GM23338 (cell line): ENCODE measurements at regions not wholly inside any gene's neighbourhood (a gene's known extent, or its start where the extent isn't known, plus 50 kb on each side); places are given as distances from the start of the nearest gene placed in this dataset.

ENCODE experiments used
- ATAC-seq: fragments of 200-7000 bp; cut with Tn5 transposase; 3 replicates; pipeline ENCODE4 v1.9.1; 2020
- DNase-seq: peaks from one replicate; pipeline ENCODE4 v3.0.0-alpha.2; 2015; ENCODE audit warnings: low spot score
- H2AFZ ChIP-seq: fragments of 200-600 bp; sonication (generic); 2 replicates; pipeline ENCODE4 v1.8.0; 2016; ENCODE audit warnings: antibody characterized with exemption, mild to moderate bottlenecking, moderate library complexity
- H3F3A ChIP-seq: fragments of 200-600 bp; sonication (generic); replicated peaks from 2 replicates; pipeline ENCODE4 v1.8.0; 2017; ENCODE audit warnings: antibody characterized with exemption, mixed run types, low read depth
- H3K27ac ChIP-seq: fragments of 200-600 bp; sonication (generic); 2 replicates; pipeline ENCODE4 v1.6.1; 2016; ENCODE audit warnings: low read depth
- H3K27me3 ChIP-seq: fragments of 200-600 bp; sonication (generic); 2 replicates; pipeline ENCODE4 v1.8.0; 2016; ENCODE audit warnings: mild to moderate bottlenecking, mixed run types, moderate library complexity; ENCODE audit not compliant: insufficient read depth
- H3K36me3 ChIP-seq: fragments of 200-600 bp; sonication (generic); 2 replicates; pipeline ENCODE4 v1.8.0; 2016; ENCODE audit warnings: mild to moderate bottlenecking; ENCODE audit not compliant: insufficient read depth
- H3K4me1 ChIP-seq: fragments of 200-600 bp; sonication (generic); 2 replicates; pipeline ENCODE4 v1.8.0; 2016; ENCODE audit warnings: mild to moderate bottlenecking, moderate library complexity; ENCODE audit not compliant: insufficient read depth
- H3K4me2 ChIP-seq: fragments of 200-600 bp; sonication (generic); 2 replicates; pipeline ENCODE4 v1.7.1; 2017; ENCODE audit warnings: mixed run types
- H3K4me3 ChIP-seq: fragments of 200-600 bp; sonication (generic); 2 replicates; pipeline ENCODE4 v1.6.1; 2016; ENCODE audit warnings: mixed run types
- H3K79me2 ChIP-seq: fragments of 200-600 bp; sonication (generic); replicated peaks from 2 replicates; pipeline ENCODE4 v1.8.0; 2017; ENCODE audit warnings: mild to moderate bottlenecking; ENCODE audit not compliant: insufficient read depth
- H3K9me2 ChIP-seq: fragments of 200-600 bp; sonication (generic); 2 replicates; pipeline ENCODE4 v1.8.0; 2017; ENCODE audit not compliant: insufficient read depth
- H4K20me1 ChIP-seq: fragments of 200-600 bp; sonication (generic); replicated peaks from 2 replicates; pipeline ENCODE4 v1.8.0; 2017; ENCODE audit warnings: mild to moderate bottlenecking; ENCODE audit not compliant: insufficient read depth
- H3K27ac Mint-ChIP-seq: 2 replicates; pipeline ENCODE4 v1.8.0; 2020; ENCODE audit warnings: inconsistent platforms, mild to moderate bottlenecking, moderate library complexity, mixed read lengths
- H3K27me3 Mint-ChIP-seq: 3 replicates; pipeline ENCODE4 v1.8.0; 2022; ENCODE audit warnings: low read depth, mild to moderate bottlenecking, moderate library complexity, mixed read lengths, inconsistent platforms; ENCODE audit not compliant: insufficient read depth, poor library complexity
- H3K36me3 Mint-ChIP-seq: 3 replicates; pipeline ENCODE4 v1.8.0; 2021; ENCODE audit warnings: low read depth, mild to moderate bottlenecking, inconsistent platforms, moderate library complexity, mixed read lengths
- H3K4me1 Mint-ChIP-seq: 3 replicates; pipeline ENCODE4 v1.8.0; 2020; ENCODE audit warnings: mild to moderate bottlenecking, inconsistent platforms, mixed read lengths
- H3K4me3 Mint-ChIP-seq: 3 replicates; pipeline ENCODE4 v1.8.0; 2021; ENCODE audit warnings: moderate library complexity, mild to moderate bottlenecking, inconsistent platforms, mixed read lengths
- H3K9me3 Mint-ChIP-seq: 3 replicates; pipeline ENCODE4 v1.8.0; 2020; ENCODE audit warnings: moderate library complexity, mild to moderate bottlenecking, inconsistent platforms, mixed read lengths
- EZH2phosphoT487 ChIP-seq: fragments of 200-600 bp; sonication (generic); IDR thresholded peaks from one replicate; pipeline ENCODE4 v1.8.1; 2018; ENCODE audit warnings: antibody characterized with exemption; ENCODE audit not compliant: unreplicated experiment
- TF ChIP-seq, protein P1 (sequence below): fragments of 250-450 bp; sonication (Bioruptor Pico); IDR thresholded peaks from 2 replicates; pipeline ENCODE4 v1.5.0; 2020; ENCODE audit warnings: mild to moderate bottlenecking, moderate library complexity
- TF ChIP-seq, protein P2 (sequence below), 2 experiments: fragments of 200-600 bp in 1 of 2; sonication (generic) in 1 of 2; conservative IDR thresholded peaks; 2 replicates each; pipeline versions ENCODE4 v1.5.1 to v1.6.1; 2016 to 2017; ENCODE audit warnings: antibody characterized with exemption in 2 of 2, low read depth in 2 of 2, mild to moderate bottlenecking in 2 of 2, moderate library complexity in 1 of 2
- TF ChIP-seq, protein P3 (sequence below): IDR thresholded peaks from 2 replicates; pipeline ENCODE4 v1.6.1; 2016; ENCODE audit warnings: antibody characterized with exemption

DNA sequence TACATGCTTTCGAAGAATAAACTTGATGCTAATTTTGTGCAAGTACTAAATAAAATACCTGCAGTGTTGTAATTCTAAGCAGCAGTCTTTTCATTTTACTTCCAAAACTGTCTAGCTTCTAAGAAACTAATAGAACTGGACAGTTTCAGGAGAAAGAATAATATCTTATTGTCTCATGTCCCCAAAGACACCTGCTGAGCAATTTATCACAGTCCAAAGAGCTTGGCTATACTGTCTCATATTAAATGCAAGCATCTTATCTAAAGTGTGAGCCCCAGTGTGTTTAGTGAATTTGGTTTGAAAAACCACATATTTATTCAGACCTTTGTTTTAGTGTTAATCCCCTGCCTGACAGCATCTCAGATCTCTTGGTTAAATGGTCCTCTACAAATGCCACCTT, 374.3 kb downstream of the TMX3 start (continued):
- TF ChIP-seq, protein P1, sequence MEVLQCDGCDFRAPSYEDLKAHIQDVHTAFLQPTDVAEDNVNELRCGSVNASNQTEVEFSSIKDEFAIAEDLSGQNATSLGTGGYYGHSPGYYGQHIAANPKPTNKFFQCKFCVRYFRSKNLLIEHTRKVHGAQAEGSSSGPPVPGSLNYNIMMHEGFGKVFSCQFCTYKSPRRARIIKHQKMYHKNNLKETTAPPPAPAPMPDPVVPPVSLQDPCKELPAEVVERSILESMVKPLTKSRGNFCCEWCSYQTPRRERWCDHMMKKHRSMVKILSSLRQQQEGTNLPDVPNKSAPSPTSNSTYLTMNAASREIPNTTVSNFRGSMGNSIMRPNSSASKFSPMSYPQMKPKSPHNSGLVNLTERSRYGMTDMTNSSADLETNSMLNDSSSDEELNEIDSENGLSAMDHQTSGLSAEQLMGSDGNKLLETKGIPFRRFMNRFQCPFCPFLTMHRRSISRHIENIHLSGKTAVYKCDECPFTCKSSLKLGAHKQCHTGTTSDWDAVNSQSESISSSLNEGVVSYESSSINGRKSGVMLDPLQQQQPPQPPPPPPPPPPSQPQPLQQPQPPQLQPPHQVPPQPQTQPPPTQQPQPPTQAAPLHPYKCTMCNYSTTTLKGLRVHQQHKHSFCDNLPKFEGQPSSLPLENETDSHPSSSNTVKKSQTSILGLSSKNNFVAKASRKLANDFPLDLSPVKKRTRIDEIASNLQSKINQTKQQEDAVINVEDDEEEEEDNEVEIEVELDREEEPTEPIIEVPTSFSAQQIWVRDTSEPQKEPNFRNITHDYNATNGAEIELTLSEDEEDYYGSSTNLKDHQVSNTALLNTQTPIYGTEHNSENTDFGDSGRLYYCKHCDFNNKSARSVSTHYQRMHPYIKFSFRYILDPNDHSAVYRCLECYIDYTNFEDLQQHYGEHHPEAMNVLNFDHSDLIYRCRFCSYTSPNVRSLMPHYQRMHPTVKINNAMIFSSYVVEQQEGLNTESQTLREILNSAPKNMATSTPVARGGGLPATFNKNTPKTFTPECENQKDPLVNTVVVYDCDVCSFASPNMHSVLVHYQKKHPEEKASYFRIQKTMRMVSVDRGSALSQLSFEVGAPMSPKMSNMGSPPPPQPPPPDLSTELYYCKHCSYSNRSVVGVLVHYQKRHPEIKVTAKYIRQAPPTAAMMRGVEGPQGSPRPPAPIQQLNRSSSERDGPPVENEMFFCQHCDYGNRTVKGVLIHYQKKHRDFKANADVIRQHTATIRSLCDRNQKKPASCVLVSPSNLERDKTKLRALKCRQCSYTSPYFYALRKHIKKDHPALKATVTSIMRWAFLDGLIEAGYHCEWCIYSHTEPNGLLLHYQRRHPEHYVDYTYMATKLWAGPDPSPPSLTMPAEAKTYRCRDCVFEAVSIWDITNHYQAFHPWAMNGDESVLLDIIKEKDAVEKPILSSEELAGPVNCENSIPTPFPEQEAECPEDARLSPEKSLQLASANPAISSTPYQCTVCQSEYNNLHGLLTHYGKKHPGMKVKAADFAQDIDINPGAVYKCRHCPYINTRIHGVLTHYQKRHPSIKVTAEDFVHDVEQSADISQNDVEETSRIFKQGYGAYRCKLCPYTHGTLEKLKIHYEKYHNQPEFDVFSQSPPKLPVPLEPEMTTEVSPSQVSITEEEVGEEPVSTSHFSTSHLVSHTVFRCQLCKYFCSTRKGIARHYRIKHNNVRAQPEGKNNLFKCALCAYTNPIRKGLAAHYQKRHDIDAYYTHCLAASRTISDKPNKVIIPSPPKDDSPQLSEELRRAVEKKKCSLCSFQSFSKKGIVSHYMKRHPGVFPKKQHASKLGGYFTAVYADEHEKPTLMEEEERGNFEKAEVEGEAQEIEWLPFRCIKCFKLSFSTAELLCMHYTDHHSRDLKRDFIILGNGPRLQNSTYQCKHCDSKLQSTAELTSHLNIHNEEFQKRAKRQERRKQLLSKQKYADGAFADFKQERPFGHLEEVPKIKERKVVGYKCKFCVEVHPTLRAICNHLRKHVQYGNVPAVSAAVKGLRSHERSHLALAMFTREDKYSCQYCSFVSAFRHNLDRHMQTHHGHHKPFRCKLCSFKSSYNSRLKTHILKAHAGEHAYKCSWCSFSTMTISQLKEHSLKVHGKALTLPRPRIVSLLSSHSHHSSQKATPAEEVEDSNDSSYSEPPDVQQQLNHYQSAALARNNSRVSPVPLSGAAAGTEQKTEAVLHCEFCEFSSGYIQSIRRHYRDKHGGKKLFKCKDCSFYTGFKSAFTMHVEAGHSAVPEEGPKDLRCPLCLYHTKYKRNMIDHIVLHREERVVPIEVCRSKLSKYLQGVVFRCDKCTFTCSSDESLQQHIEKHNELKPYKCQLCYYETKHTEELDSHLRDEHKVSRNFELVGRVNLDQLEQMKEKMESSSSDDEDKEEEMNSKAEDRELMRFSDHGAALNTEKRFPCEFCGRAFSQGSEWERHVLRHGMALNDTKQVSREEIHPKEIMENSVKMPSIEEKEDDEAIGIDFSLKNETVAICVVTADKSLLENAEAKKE (CRISPR knock-in tag) = no peak
- TF ChIP-seq EZH2phosphoT487 = no peak

DNA sequence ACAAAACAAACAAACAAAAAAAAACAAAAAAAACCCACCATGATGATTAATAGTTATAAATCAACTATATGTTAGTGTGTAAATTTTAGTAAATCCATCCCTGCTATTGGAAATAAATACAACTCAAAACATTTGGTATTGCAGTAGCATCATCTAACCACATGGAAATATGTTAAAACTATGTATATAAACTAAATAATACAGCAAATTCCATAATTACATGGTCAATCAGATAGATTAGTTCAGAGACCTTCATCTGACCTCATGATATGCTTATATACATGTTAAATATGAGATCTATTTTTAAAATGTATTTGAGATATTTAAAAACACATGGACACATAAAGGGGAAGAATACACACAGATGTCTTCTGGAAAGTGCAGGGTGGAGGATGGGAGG, 384.2 kb downstream of the TMX3 start:
- no peaks in the 10 kb centered on the region for H3K9me2 ChIP-seq
- Mint-ChIP-seq H3K9me3 (no peaks in the 10 kb centered on the region), H3K36me3 (no peaks in the 10 kb centered on the region), H3K4me1 (no peaks in the 10 kb centered on the region; the same call in 1 of the 3 replicates), H3K27me3 (no peaks in the 10 kb centered on the region), H3K4me3 (no peak overlapping the region), H3K27ac (no peak overlapping the region)
- TF ChIP-seq, protein P2, sequence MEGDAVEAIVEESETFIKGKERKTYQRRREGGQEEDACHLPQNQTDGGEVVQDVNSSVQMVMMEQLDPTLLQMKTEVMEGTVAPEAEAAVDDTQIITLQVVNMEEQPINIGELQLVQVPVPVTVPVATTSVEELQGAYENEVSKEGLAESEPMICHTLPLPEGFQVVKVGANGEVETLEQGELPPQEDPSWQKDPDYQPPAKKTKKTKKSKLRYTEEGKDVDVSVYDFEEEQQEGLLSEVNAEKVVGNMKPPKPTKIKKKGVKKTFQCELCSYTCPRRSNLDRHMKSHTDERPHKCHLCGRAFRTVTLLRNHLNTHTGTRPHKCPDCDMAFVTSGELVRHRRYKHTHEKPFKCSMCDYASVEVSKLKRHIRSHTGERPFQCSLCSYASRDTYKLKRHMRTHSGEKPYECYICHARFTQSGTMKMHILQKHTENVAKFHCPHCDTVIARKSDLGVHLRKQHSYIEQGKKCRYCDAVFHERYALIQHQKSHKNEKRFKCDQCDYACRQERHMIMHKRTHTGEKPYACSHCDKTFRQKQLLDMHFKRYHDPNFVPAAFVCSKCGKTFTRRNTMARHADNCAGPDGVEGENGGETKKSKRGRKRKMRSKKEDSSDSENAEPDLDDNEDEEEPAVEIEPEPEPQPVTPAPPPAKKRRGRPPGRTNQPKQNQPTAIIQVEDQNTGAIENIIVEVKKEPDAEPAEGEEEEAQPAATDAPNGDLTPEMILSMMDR (conservative IDR thresholded peaks at IDR 0.05; ENCODE audit: low read depth in 2 of 2) = 0 out of 4 replicates have a peak, but pooled peaks of 1 of the 2 experiments have one; percentile 15
- TF ChIP-seq, protein P3, sequence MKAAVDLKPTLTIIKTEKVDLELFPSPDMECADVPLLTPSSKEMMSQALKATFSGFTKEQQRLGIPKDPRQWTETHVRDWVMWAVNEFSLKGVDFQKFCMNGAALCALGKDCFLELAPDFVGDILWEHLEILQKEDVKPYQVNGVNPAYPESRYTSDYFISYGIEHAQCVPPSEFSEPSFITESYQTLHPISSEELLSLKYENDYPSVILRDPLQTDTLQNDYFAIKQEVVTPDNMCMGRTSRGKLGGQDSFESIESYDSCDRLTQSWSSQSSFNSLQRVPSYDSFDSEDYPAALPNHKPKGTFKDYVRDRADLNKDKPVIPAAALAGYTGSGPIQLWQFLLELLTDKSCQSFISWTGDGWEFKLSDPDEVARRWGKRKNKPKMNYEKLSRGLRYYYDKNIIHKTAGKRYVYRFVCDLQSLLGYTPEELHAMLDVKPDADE = no peak
- H3K4me3 ChIP-seq = no peak overlapping the region
- H3K79me2 ChIP-seq = no peaks in the 10 kb centered on the region
- DNase-seq (no peak), ATAC-seq (no peak)
- H3K36me3 ChIP-seq = no peaks in the 10 kb centered on the region
- no peaks in the 10 kb centered on the region for H3K27me3 ChIP-seq
- no peaks in the 10 kb centered on the region for H3F3A ChIP-seq
- no peaks in the 10 kb centered on the region for H3K4me1 ChIP-seq
- H4K20me1 ChIP-seq = no peaks in the 10 kb centered on the region
- H2AFZ ChIP-seq = no peak overlapping the region
- no peak overlapping the region for H3K27ac ChIP-seq
- no peak overlapping the region for H3K4me2 ChIP-seq
